GM12873 (cell line): ENCODE measurements at regions not wholly inside any gene's neighbourhood (a gene's known extent, or its start where the extent isn't known, plus 50 kb on each side); places are given as distances from the start of the nearest gene placed in this dataset.

Experiments
- CTCF ChIP-seq: IDR thresholded peaks from 2 replicates; pipeline ENCODE4 v1.5.1; 2012; ENCODE audit warnings: low read depth, mild to moderate bottlenecking, moderate library complexity, low read length, control low read depth; ENCODE audit not compliant: insufficient read depth; ENCODE audit errors: missing control alignments

- TF ChIP-seq CTCF: no peak
Measured at GRCh38 chr11:71095294-71095850, 157.0 kb downstream of the SHANK2 start.

GRCh38 chr11:71094296-71095077 lies 157.9 kb downstream of the SHANK2 start:
- no peak for TF ChIP-seq CTCF

GRCh38 chr11:71093783-71094182 lies 158.6 kb downstream of the SHANK2 start:
- TF ChIP-seq CTCF: no peak

GRCh38 chr11:71091506-71092265 lies 160.7 kb downstream of the SHANK2 start:
- no peak for TF ChIP-seq CTCF

- TF ChIP-seq CTCF: no peak
Measured at GRCh38 chr11:71089571-71089970, 162.8 kb downstream of the SHANK2 start.

GRCh38 chr11:71086687-71087258 lies 165.6 kb downstream of the SHANK2 start:
- TF ChIP-seq CTCF: peak; percentile 43
